GM23338 (cell line): ENCODE measurements at regions not wholly inside any gene's neighbourhood (a gene's known extent, or its start where the extent isn't known, plus 50 kb on each side); places are given as distances from the start of the nearest gene placed in this dataset.

Experiments
- CREB1 ChIP-seq: fragments of 250-450 bp; sonication (Bioruptor Pico); IDR thresholded peaks from 2 replicates; pipeline ENCODE4 v1.5.0; 2020; ENCODE audit warnings: low read depth, mild to moderate bottlenecking, moderate library complexity
- EZH2 ChIP-seq: fragments of 200-600 bp; sonication (generic); IDR thresholded peaks from one replicate; pipeline ENCODE4 v1.8.0; 2017; ENCODE audit warnings: antibody characterized with exemption, mild to moderate bottlenecking, low read depth; ENCODE audit not compliant: unreplicated experiment
- JUNB ChIP-seq: IDR thresholded peaks from one replicate; pipeline ENCODE4 v1.6.1; 2016; ENCODE audit warnings: antibody characterized with exemption; ENCODE audit not compliant: unreplicated experiment
- NANOG ChIP-seq: IDR thresholded peaks from 2 replicates; pipeline ENCODE4 v1.6.1; 2016; ENCODE audit warnings: antibody characterized with exemption, borderline replicate concordance
- POLR2AphosphoS5 ChIP-seq: IDR thresholded peaks from 2 replicates; pipeline ENCODE4 v1.6.1; 2016; ENCODE audit warnings: antibody characterized with exemption, low read depth
- TF ChIP-seq, protein P1 (sequence below), 2 experiments: fragments of 200-600 bp in 1 of 2; sonication (generic) in 1 of 2; conservative IDR thresholded peaks; 2 replicates each; pipeline versions ENCODE4 v1.5.1 to v1.6.1; 2016 to 2017; ENCODE audit warnings: antibody characterized with exemption in 2 of 2, low read depth in 2 of 2, mild to moderate bottlenecking in 2 of 2, moderate library complexity in 1 of 2

DNA sequence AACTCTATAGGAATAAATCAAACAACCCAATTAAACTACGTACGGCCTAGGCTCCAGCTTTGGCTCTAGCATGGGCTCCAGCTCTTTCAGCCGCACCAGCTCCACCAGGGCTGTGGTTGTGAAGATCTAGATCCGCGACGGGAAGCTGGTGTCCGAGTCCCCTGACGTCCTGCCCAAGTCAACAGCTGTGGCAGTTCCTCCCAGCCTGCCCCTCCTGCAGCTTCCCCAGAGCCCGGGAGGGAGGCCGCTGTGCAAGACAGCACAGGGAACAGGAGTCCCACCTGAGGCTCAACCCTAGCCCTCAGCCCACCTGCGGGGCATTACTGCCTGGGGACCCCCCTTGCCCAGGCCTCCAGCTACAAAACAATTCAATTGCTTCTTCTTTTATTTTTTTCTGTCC is 2680.3 kb downstream of the PCDH7 start:
- TF ChIP-seq, protein P1, sequence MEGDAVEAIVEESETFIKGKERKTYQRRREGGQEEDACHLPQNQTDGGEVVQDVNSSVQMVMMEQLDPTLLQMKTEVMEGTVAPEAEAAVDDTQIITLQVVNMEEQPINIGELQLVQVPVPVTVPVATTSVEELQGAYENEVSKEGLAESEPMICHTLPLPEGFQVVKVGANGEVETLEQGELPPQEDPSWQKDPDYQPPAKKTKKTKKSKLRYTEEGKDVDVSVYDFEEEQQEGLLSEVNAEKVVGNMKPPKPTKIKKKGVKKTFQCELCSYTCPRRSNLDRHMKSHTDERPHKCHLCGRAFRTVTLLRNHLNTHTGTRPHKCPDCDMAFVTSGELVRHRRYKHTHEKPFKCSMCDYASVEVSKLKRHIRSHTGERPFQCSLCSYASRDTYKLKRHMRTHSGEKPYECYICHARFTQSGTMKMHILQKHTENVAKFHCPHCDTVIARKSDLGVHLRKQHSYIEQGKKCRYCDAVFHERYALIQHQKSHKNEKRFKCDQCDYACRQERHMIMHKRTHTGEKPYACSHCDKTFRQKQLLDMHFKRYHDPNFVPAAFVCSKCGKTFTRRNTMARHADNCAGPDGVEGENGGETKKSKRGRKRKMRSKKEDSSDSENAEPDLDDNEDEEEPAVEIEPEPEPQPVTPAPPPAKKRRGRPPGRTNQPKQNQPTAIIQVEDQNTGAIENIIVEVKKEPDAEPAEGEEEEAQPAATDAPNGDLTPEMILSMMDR (conservative IDR thresholded peaks at IDR 0.05; ENCODE audit: low read depth in 2 of 2), result no peak
- TF ChIP-seq NANOG (no peak), EZH2 (no peak), POLR2AphosphoS5 (no peak), JUNB (no peak), CREB1 (CRISPR knock-in tag) (no peak)
